Activated CD8-positive, alpha-beta T cell treated with anti-CD3 and anti-CD28 coated beads, Interleukin-2, amount 10 ng/mL, durations not matched to agents 7 days and 5 days (primary cell): ENCODE measurements at regions not wholly inside any gene's neighbourhood (a gene's known extent, or its start where the extent isn't known, plus 50 kb on each side); places are given as distances from the start of the nearest gene placed in this dataset.

Experiments used
- ATAC-seq: fragments of 150-1000 bp; cut with Tn5 transposase; one replicate; pipeline ENCODE4 v1.10.0; 2021; ENCODE audit warnings: moderate library complexity
- CTCF ChIA-PET: fragments of 350-600 bp; sonication (Branson Sonifier 250); formaldehyde crosslinking; loops from one replicate; lab custom pipeline; 2021; ENCODE audit warnings: antibody characterized with exemption; lab: Charles Lee
- POLR2A ChIA-PET: fragments of 350-600 bp; sonication (Branson Sonifier 250); formaldehyde crosslinking; loops from one replicate; lab custom pipeline; 2021; ENCODE audit warnings: antibody characterized with exemption; lab: Charles Lee
- DNase-seq: peaks from one replicate; pipeline ENCODE4 v3.0.0-alpha.2; 2020
- H3K27ac Mint-ChIP-seq: one replicate; pipeline ENCODE4 v1.8.0; 2021; ENCODE audit warnings: mild to moderate bottlenecking, mixed read lengths
- H3K27me3 Mint-ChIP-seq: one replicate; pipeline ENCODE4 v1.8.0; 2021; ENCODE audit warnings: low read depth, mixed read lengths
- H3K36me3 Mint-ChIP-seq: one replicate; pipeline ENCODE4 v1.8.0; 2021; ENCODE audit warnings: low read depth, mixed read lengths
- H3K4me1 Mint-ChIP-seq: one replicate; pipeline ENCODE4 v1.8.0; 2021; ENCODE audit warnings: low read depth, mixed read lengths
- H3K4me3 Mint-ChIP-seq: one replicate; pipeline ENCODE4 v1.8.0; 2021; ENCODE audit warnings: mild to moderate bottlenecking, mixed read lengths
- H3K9me3 Mint-ChIP-seq: one replicate; pipeline ENCODE4 v1.8.0; 2022; ENCODE audit warnings: mixed read lengths; ENCODE audit not compliant: insufficient read depth

- Mint-ChIP-seq H3K36me3 (no peaks in the 10 kb centered on the region), H3K27ac (no peak overlapping the region), H3K4me1 (no peaks in the 10 kb centered on the region), H3K4me3 (no peak overlapping the region), H3K9me3 (no peaks in the 10 kb centered on the region), H3K27me3 (no peaks in the 10 kb centered on the region)
- ChIA-PET CTCF (no interaction called here), POLR2A (no interaction called here)
- DNase-seq (no peak), ATAC-seq (no peak)
Observed at GRCh38 chr2:228848638-228849037, 422.4 kb downstream of the PID1 start.

GRCh38 chr2:228847684-228848083 is 423.4 kb downstream of the PID1 start:
- H3K9me3 Mint-ChIP-seq: no peaks in the 10 kb centered on the region
- H3K36me3 Mint-ChIP-seq: no peaks in the 10 kb centered on the region
- no peaks in the 10 kb centered on the region for H3K27me3 Mint-ChIP-seq
- no peak for ATAC-seq
- ChIA-PET CTCF (no interaction called here), POLR2A (no interaction called here)
- H3K4me1 Mint-ChIP-seq: no peaks in the 10 kb centered on the region
- no peak overlapping the region for H3K4me3 Mint-ChIP-seq
- DNase-seq: no peak
- H3K27ac Mint-ChIP-seq: no peak overlapping the region

GRCh38 chr2:228846161-228846560 is 424.9 kb downstream of the PID1 start:
- H3K4me1 Mint-ChIP-seq: no peaks in the 10 kb centered on the region

GRCh38 chr2:228845162-228845925 is 425.7 kb downstream of the PID1 start:
- H3K27me3 Mint-ChIP-seq: no peaks in the 10 kb centered on the region
- H3K4me3 Mint-ChIP-seq: no peak overlapping the region
- no peaks in the 10 kb centered on the region for H3K36me3 Mint-ChIP-seq
- DNase-seq: no peak
- ChIA-PET CTCF (no interaction called here), POLR2A (no interaction called here)
- no peak overlapping the region for H3K27ac Mint-ChIP-seq
- ATAC-seq: no peak
- H3K4me1 Mint-ChIP-seq: no peaks in the 10 kb centered on the region
- H3K9me3 Mint-ChIP-seq: no peaks in the 10 kb centered on the region

More at GRCh38 chr2:228846161-228846560, 424.9 kb downstream of the PID1 start:
- no peak overlapping the region for H3K4me3 Mint-ChIP-seq
- H3K27ac Mint-ChIP-seq: no peak overlapping the region
- ChIA-PET CTCF (no interaction called here), POLR2A (no interaction called here)
- no peak for ATAC-seq
- H3K27me3 Mint-ChIP-seq: no peaks in the 10 kb centered on the region
- DNase-seq: no peak
- H3K9me3 Mint-ChIP-seq: no peaks in the 10 kb centered on the region
- H3K36me3 Mint-ChIP-seq: no peaks in the 10 kb centered on the region

GRCh38 chr2:228841877-228842276 is 429.2 kb downstream of the PID1 start:
- H3K27ac Mint-ChIP-seq: no peak overlapping the region
- H3K4me1 Mint-ChIP-seq: no peaks in the 10 kb centered on the region
- ChIA-PET POLR2A (no interaction called here), CTCF (no interaction called here)
- H3K4me3 Mint-ChIP-seq: no peak overlapping the region
- DNase-seq (no peak), ATAC-seq (no peak)
- no peaks in the 10 kb centered on the region for H3K27me3 Mint-ChIP-seq
- H3K36me3 Mint-ChIP-seq: no peaks in the 10 kb centered on the region
- H3K9me3 Mint-ChIP-seq: no peaks in the 10 kb centered on the region

- no peak overlapping the region for H3K27ac Mint-ChIP-seq
- CTCF ChIA-PET: no interaction called here
- H3K36me3 Mint-ChIP-seq: no peaks in the 10 kb centered on the region
- no peak for ATAC-seq
- DNase-seq: no peak
- POLR2A ChIA-PET: no interaction called here
- H3K4me1 Mint-ChIP-seq: no peaks in the 10 kb centered on the region
- no peaks in the 10 kb centered on the region for H3K27me3 Mint-ChIP-seq
- no peak overlapping the region for H3K4me3 Mint-ChIP-seq
- no peaks in the 10 kb centered on the region for H3K9me3 Mint-ChIP-seq
Observed at GRCh38 chr2:228841475-228841874, 429.6 kb downstream of the PID1 start.

- Mint-ChIP-seq H3K9me3 (no peaks in the 10 kb centered on the region), H3K27ac (no peak overlapping the region), H3K36me3 (no peaks in the 10 kb centered on the region), H3K4me3 (no peak overlapping the region), H3K4me1 (no peaks in the 10 kb centered on the region), H3K27me3 (no peaks in the 10 kb centered on the region)
- DNase-seq (no peak), ATAC-seq (no peak)
- ChIA-PET CTCF (no interaction called here), POLR2A (no interaction called here)
Observed at GRCh38 chr2:228840743-228841114, 430.4 kb downstream of the PID1 start.

GRCh38 chr2:228840113-228840742 is 430.9 kb downstream of the PID1 start:
- no peaks in the 10 kb centered on the region for H3K4me1 Mint-ChIP-seq
- no peaks in the 10 kb centered on the region for H3K9me3 Mint-ChIP-seq
- ChIA-PET CTCF (no interaction called here), POLR2A (no interaction called here)
- DNase-seq (no peak), ATAC-seq (no peak)
- no peaks in the 10 kb centered on the region for H3K27me3 Mint-ChIP-seq
- H3K36me3 Mint-ChIP-seq: no peaks in the 10 kb centered on the region
- no peak overlapping the region for H3K27ac Mint-ChIP-seq
- H3K4me3 Mint-ChIP-seq: no peak overlapping the region

GRCh38 chr2:228839421-228839876 is 431.6 kb downstream of the PID1 start:
- Mint-ChIP-seq H3K36me3 (no peaks in the 10 kb centered on the region), H3K9me3 (no peaks in the 10 kb centered on the region), H3K27me3 (no peaks in the 10 kb centered on the region), H3K4me3 (no peak overlapping the region), H3K27ac (no peak overlapping the region), H3K4me1 (no peaks in the 10 kb centered on the region)
- no peak for DNase-seq
- ChIA-PET CTCF (no interaction called here), POLR2A (no interaction called here)
- no peak for ATAC-seq

GRCh38 chr2:228838819-228839218 is 432.3 kb downstream of the PID1 start:
- H3K9me3 Mint-ChIP-seq: no peaks in the 10 kb centered on the region
- no peaks in the 10 kb centered on the region for H3K36me3 Mint-ChIP-seq
- DNase-seq: no peak
- ChIA-PET POLR2A (no interaction called here), CTCF (no interaction called here)
- no peak overlapping the region for H3K27ac Mint-ChIP-seq
- H3K4me3 Mint-ChIP-seq: no peak overlapping the region
- no peaks in the 10 kb centered on the region for H3K27me3 Mint-ChIP-seq
- ATAC-seq: no peak
- no peaks in the 10 kb centered on the region for H3K4me1 Mint-ChIP-seq

- POLR2A ChIA-PET: no interaction called here
- CTCF ChIA-PET: no interaction called here
- DNase-seq (no peak), ATAC-seq (no peak)
- H3K27ac Mint-ChIP-seq: no peak overlapping the region
- no peaks in the 10 kb centered on the region for H3K36me3 Mint-ChIP-seq
- no peaks in the 10 kb centered on the region for H3K9me3 Mint-ChIP-seq
- H3K4me1 Mint-ChIP-seq: no peaks in the 10 kb centered on the region
- H3K27me3 Mint-ChIP-seq: no peaks in the 10 kb centered on the region
- H3K4me3 Mint-ChIP-seq: no peak overlapping the region
Observed at GRCh38 chr2:228828397-228828796, 442.7 kb downstream of the PID1 start.

- Mint-ChIP-seq H3K4me1 (no peaks in the 10 kb centered on the region), H3K27me3 (no peaks in the 10 kb centered on the region), H3K36me3 (no peaks in the 10 kb centered on the region), H3K27ac (no peak overlapping the region), H3K9me3 (no peaks in the 10 kb centered on the region), H3K4me3 (no peak overlapping the region)
- CTCF ChIA-PET: no interaction called here
- DNase-seq (no peak), ATAC-seq (no peak)
- POLR2A ChIA-PET: no interaction called here
Observed at GRCh38 chr2:228827056-228827700, 443.9 kb downstream of the PID1 start.
